Epithelial cell of proximal tubule (primary cell): ENCODE measurements at regions not wholly inside any gene's neighbourhood (a gene's known extent, or its start where the extent isn't known, plus 50 kb on each side); places are given as distances from the start of the nearest gene placed in this dataset.
"Not testable (repeated sequence)": the region's sequence is repeated elsewhere in the genome, so short reads cannot be mapped to it uniquely, and the experiment has no call there.

Experiments
- DNase-seq: peaks from one replicate; pipeline ENCODE4 v3.0.0-alpha.2; 2011; ENCODE audit warnings: low read depth
- H3K4me3 ChIP-seq: 2 replicates; pipeline ENCODE4 v1.5.1; 2011; ENCODE audit warnings: low read depth, mild to moderate bottlenecking, low read length
- TF ChIP-seq, protein P1 (sequence below): conservative IDR thresholded peaks from 2 replicates; pipeline ENCODE4 v1.5.1; 2012; ENCODE audit warnings: low read depth, mild to moderate bottlenecking, low read length

DNA sequence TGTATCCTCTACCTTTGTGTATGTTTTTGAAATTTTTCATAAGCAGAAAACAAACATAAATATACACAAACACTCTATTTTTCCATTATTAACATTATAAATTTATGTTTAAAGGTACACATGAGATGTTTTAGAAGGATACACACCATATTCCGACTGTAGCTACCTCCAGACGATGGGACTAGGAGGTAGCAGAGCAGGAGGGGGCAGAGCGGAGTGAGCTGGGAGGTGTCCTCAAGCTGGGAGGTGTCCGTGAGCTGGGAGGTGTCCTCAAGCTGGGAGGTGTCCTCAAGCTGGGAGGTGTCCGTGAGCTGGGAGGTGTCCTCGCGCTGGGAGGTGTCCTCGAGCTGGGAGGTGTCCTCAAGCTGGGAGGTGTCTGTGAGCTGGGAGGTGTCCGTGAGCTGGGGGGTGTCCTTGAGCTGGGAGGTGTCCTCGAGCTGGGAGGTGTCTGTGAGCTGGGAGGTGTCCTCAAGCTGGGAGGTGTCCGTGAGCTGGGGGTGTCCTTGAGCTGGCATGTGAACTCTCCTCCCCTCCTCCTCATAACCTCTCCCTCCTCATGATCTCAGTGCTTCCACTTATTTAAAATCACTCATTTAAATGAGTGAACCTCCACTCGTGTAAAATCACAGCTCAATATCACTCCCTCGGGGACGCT is 346.9 kb upstream of the SFSWAP start:
- H3K4me3 ChIP-seq, result no peak overlapping the region
- TF ChIP-seq, protein P1, sequence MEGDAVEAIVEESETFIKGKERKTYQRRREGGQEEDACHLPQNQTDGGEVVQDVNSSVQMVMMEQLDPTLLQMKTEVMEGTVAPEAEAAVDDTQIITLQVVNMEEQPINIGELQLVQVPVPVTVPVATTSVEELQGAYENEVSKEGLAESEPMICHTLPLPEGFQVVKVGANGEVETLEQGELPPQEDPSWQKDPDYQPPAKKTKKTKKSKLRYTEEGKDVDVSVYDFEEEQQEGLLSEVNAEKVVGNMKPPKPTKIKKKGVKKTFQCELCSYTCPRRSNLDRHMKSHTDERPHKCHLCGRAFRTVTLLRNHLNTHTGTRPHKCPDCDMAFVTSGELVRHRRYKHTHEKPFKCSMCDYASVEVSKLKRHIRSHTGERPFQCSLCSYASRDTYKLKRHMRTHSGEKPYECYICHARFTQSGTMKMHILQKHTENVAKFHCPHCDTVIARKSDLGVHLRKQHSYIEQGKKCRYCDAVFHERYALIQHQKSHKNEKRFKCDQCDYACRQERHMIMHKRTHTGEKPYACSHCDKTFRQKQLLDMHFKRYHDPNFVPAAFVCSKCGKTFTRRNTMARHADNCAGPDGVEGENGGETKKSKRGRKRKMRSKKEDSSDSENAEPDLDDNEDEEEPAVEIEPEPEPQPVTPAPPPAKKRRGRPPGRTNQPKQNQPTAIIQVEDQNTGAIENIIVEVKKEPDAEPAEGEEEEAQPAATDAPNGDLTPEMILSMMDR, result no peak
- DNase-seq, result no peak

DNA sequence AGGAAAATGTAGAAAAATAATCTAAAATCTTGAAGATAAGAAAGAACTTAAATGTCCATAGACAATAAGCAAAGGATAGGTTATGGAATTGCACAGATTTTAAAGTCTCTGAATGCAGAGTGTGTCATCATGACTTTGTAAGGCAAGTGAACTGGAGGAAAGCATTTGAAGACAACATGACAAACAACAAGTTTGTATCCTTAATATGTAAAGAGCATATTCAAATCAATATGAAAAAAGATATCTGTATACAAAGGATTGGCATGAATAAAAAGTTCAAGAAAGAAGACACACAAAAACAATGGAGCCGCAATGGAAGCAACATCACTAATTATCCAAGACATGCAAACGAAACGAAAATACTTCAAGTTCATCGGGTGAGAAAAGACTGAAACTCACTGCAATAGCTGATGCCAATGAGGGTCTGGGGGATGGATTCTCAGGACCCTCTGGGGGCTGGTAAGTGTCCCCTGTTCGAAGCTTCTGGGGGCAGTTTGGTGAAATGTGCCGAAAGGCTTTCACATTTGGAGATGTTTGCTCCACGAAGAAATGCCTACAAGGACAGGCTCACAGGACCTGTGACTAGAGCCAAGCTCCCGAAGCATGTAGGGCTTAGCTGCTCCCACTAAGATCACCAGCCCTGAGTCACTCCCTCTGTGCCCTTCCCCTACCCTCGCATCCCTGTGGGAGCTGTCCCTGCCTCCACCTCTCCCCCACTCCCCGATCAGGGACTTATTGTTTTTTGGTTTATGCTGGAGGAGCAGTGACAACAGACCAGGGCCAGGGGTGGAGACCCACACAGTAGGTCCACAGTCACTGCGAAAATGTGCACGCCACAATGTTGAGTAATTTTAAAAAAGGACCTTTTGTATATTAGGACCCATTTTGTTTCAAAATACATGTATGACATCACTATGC is 345.7 kb upstream of the SFSWAP start:
- TF ChIP-seq, protein P1, result no peak

DNA sequence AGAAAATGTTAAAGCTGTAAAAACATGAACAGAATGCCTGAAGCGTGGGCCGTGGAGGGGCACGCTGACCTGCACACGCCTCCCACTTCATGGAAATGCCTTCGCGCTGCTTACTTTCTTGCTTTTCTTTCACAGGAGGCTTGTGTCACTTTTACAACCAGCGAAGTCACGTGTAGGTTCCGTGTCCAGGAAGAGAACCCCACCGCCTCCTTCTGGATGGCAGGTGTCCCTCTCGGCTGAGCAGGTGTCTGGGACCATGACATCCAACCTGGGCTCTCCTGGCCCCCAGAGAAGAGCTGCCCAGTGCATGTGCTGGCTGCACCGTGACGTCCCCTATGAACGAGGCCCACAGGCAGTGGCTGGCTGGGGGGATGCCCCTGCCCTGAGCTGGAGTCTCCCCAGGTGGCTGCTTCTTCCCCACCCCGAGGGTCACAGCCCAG is 345.0 kb upstream of the SFSWAP start:
- TF ChIP-seq, protein P1, result no peak
- no peak overlapping the region for H3K4me3 ChIP-seq

More for the DNA sequence above, 345.7 kb upstream of the SFSWAP start:
- no peak for DNase-seq
- no peak overlapping the region for H3K4me3 ChIP-seq

DNA sequence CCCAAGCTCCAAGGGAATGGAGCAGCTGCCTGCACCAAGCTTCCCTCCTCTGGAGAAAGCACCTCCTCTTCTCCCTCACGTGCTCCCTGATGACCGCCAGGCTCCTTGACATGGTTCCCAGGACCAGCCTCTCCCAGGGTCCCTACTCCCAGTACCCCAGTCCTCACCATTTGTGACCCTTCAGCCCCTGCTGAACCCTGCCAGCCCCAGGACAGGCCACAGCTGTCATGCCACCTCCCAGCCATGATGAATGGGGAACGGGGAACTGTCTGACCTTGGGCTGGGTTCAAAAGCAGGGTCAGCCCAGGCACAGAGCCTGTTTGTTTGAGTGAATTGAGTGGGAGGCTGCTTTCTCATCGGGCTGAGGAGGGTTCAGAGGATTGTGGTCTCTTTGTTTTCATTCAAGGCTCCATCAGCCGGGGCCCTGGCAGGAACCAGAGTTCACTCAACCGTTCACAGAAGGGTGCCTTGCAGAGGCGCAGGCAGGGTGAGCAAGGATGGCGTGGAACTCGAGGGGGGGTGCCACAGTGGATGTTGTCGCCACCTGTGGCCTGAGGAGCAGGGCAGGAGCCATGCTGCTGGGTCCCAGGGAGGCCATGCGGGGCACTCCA is 344.5 kb upstream of the SFSWAP start:
- DNase-seq, result no peak

More for the DNA sequence above, 345.0 kb upstream of the SFSWAP start:
- no peak for DNase-seq

DNA sequence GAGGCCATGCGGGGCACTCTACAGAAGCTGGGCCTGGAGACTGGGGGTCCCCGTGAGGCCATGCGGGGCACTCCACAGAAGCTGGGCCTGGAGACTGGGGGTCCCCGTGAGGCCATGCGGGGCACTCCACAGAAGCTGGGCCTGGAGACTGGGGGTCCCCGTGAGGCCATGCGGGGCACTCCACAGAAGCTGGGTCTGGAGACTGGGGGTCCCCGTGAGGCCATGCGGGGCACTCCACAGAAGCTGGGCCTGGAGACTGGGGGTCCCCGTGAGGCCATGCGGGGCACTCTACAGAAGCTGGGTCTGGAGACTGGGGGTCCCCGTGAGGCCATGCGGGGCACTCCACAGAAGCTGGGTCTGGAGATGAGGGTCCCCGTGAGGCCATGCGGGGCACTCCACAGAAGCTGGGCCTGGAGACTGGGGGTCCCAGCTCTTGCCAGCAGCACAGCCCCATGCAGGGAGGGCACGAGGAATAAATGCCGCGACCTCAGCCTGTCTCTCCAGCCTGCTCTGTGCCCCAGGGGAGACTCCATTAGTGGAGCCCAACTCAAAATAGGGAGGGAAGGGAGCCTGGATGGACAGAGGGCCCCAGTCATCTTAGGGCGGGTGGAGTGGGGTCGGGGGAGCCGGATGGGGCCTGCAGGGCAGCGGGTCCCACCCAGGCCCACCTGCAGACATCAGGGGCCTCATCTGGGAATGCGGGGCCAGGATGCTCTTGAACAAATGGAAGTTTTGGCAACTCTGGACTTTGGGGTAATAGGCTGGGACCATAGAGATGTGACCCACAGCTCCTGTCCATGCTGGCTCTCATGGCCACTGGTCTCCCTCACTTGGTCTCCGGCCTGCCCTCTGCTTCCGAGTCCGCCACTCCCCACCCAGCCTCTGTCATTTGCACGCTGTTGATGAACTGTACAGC is 343.6 kb upstream of the SFSWAP start:
- not testable (repeated sequence) for H3K4me3 ChIP-seq, DNase-seq

More for the DNA sequence above, 344.5 kb upstream of the SFSWAP start:
- TF ChIP-seq, protein P1, result no peak
- no peak overlapping the region for H3K4me3 ChIP-seq

DNA sequence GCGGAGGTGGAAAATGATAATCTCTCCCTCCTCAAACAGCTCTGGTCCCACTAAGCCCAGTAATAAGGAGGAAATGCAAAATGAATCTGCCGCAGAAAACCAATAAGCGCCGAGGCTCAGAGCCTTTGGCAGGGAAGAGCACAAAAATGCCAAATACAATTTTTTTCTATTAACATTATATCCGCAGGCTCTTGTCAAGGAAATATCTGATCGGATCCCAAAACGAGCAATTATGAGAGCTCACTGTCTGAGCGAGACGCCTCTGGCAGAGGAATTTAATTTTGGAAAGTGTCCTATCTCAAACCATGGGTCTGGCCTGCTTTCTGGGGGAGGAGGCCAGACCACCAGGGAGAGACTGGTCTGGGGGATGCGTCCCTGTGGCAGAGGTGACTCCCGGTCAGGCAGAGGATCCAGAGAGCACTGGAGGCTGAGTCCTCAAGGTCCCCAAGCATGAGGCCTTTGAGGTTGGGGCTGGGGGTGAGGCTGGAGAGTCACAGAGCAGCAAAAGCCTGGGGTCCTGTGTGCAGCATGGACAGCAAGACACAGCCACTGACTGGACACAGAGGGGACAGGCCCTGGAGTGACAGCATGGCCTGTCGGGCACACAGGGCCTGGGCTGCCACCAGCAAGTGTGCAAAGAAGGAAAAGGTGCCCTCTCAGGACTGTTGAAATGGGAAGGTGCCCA is 342.8 kb upstream of the SFSWAP start:
- DNase-seq, result no peak
- TF ChIP-seq, protein P1, result no peak
- H3K4me3 ChIP-seq, result no peak overlapping the region
